Immature natural killer cell (primary cell): ENCODE measurements at regions not wholly inside any gene's neighbourhood (a gene's known extent, or its start where the extent isn't known, plus 50 kb on each side); places are given as distances from the start of the nearest gene placed in this dataset.

Experiments used
- DNase-seq, 3 donors: peaks; one replicate each; pipeline ENCODE4 v3.0.0; 2022; ENCODE audit warnings: mixed read lengths in 1 of 3
- H3K27ac Mint-ChIP-seq, 6 donors: one replicate each; pipeline ENCODE4 v1.8.0; 2020; ENCODE audit warnings: mixed read lengths in 6 of 6, mild to moderate bottlenecking in 5 of 6, inconsistent platforms in 4 of 6, moderate library complexity in 3 of 6
- H3K27me3 Mint-ChIP-seq, 3 donors: one replicate each; pipeline ENCODE4 v1.8.0; 2020 to 2021; ENCODE audit warnings: low read depth in 3 of 3, mild to moderate bottlenecking in 3 of 3, mixed read lengths in 3 of 3, moderate library complexity in 3 of 3, inconsistent platforms in 1 of 3
- H3K36me3 Mint-ChIP-seq, 3 donors: one replicate each; pipeline ENCODE4 v1.8.0; 2020; ENCODE audit warnings: mixed read lengths in 3 of 3, inconsistent platforms in 2 of 3, mild to moderate bottlenecking in 2 of 3
- H3K4me1 Mint-ChIP-seq, 2 donors: one replicate each; pipeline ENCODE4 v1.8.0; 2020; ENCODE audit warnings: inconsistent platforms in 2 of 2, mild to moderate bottlenecking in 2 of 2, mixed read lengths in 2 of 2, moderate library complexity in 1 of 2
- H3K4me3 Mint-ChIP-seq, 5 donors: one replicate each; pipeline ENCODE4 v1.8.0; 2020; ENCODE audit warnings: mild to moderate bottlenecking in 5 of 5, mixed read lengths in 5 of 5, inconsistent platforms in 3 of 5, moderate library complexity in 3 of 5
- H3K9me3 Mint-ChIP-seq, 6 donors: one replicate each; pipeline ENCODE4 v1.8.0; 2020; ENCODE audit warnings: mild to moderate bottlenecking in 6 of 6, mixed read lengths in 6 of 6, inconsistent platforms in 4 of 6, moderate library complexity in 3 of 6

- H3K9me3 Mint-ChIP-seq, result no peaks in the 10 kb centered on the region
- H3K36me3 Mint-ChIP-seq, result peaks cover 0 to 4% (median 0%) of the 10 kb centered on the region in 3 donors
- peak overlapping the region in 1 of 5 donors; percentile 9 for H3K4me3 Mint-ChIP-seq
- H3K27me3 Mint-ChIP-seq, result peaks cover 4 to 12% (median 8%) of the 10 kb centered on the region in 3 donors
- DNase-seq, result no peak
- no peak overlapping the region for H3K27ac Mint-ChIP-seq
- peaks cover 33 to 37% of the 10 kb centered on the region in 2 donors for H3K4me1 Mint-ChIP-seq
These were observed 200.4 kb downstream of the MREG start for GRCh38 chr2:215812966-215813365.

- H3K4me1 Mint-ChIP-seq, result peaks cover 33 to 37% of the 10 kb centered on the region in 2 donors
- peak overlapping the region; percentile 22 to 75 (median 56) for H3K27ac Mint-ChIP-seq
- DNase-seq, result peak; percentile 45 to 53 (median 45)
- no peaks in the 10 kb centered on the region for H3K9me3 Mint-ChIP-seq
- H3K4me3 Mint-ChIP-seq, result peak overlapping the region; percentile 78 to 88 (median 79)
- H3K27me3 Mint-ChIP-seq, result peaks cover 4 to 12% (median 8%) of the 10 kb centered on the region in 3 donors
- no peaks in the 10 kb centered on the region for H3K36me3 Mint-ChIP-seq
These were observed 201.7 kb downstream of the MREG start for GRCh38 chr2:215811409-215812345.

- Mint-ChIP-seq H3K4me1 (peaks cover 33 to 37% of the 10 kb centered on the region in 2 donors), H3K36me3 (no peaks in the 10 kb centered on the region), H3K27me3 (peaks cover 4 to 12% (median 10%) of the 10 kb centered on the region in 3 donors), H3K27ac (peak overlapping the region; percentile 22 to 75 (median 58)), H3K9me3 (no peaks in the 10 kb centered on the region), H3K4me3 (peak overlapping the region; percentile 78 to 88 (median 79))
- DNase-seq, result no peak
These were observed 202.3 kb downstream of the MREG start for GRCh38 chr2:215811003-215811402.

GRCh38 chr2:215808996-215809395, 204.4 kb downstream of the MREG start:
- Mint-ChIP-seq H3K4me1 (peaks cover 33 to 37% of the 10 kb centered on the region in 2 donors), H3K9me3 (no peaks in the 10 kb centered on the region), H3K27me3 (peaks cover 4 to 14% (median 12%) of the 10 kb centered on the region in 3 donors), H3K36me3 (no peaks in the 10 kb centered on the region), H3K27ac (no peak overlapping the region), H3K4me3 (no peak overlapping the region)
- no peak for DNase-seq

- H3K9me3 Mint-ChIP-seq, result no peaks in the 10 kb centered on the region
- H3K27me3 Mint-ChIP-seq, result peaks cover 4 to 12% (median 10%) of the 10 kb centered on the region in 3 donors
- no peak for DNase-seq
- no peak overlapping the region for H3K27ac Mint-ChIP-seq
- H3K36me3 Mint-ChIP-seq, result no peaks in the 10 kb centered on the region
- H3K4me1 Mint-ChIP-seq, result peaks cover 33 to 36% of the 10 kb centered on the region in 2 donors
- no peak overlapping the region for H3K4me3 Mint-ChIP-seq
These were observed 205.2 kb downstream of the MREG start for GRCh38 chr2:215808194-215808593.

- no peak for DNase-seq
- Mint-ChIP-seq H3K9me3 (no peaks in the 10 kb centered on the region), H3K4me3 (no peak overlapping the region), H3K36me3 (no peaks in the 10 kb centered on the region), H3K27ac (no peak overlapping the region), H3K4me1 (peaks cover 7 to 9% of the 10 kb centered on the region in 2 donors), H3K27me3 (peaks cover 0 to 14% (median 2%) of the 10 kb centered on the region in 3 donors)
These were observed 207.9 kb downstream of the MREG start for GRCh38 chr2:215805493-215805892.

GRCh38 chr2:215803150-215803549, 210.2 kb downstream of the MREG start:
- no peak for DNase-seq
- Mint-ChIP-seq H3K4me3 (no peak overlapping the region), H3K4me1 (no peaks in the 10 kb centered on the region), H3K27me3 (peaks cover 0 to 14% (median 2%) of the 10 kb centered on the region in 3 donors), H3K27ac (no peak overlapping the region), H3K36me3 (no peaks in the 10 kb centered on the region), H3K9me3 (no peaks in the 10 kb centered on the region)

- H3K9me3 Mint-ChIP-seq, result no peaks in the 10 kb centered on the region
- no peak overlapping the region for H3K27ac Mint-ChIP-seq
- H3K36me3 Mint-ChIP-seq, result no peaks in the 10 kb centered on the region
- no peak for DNase-seq
- H3K27me3 Mint-ChIP-seq, result peaks cover 2 to 12% (median 2%) of the 10 kb centered on the region in 3 donors
- H3K4me3 Mint-ChIP-seq, result no peak overlapping the region
- H3K4me1 Mint-ChIP-seq, result peaks cover 14 to 19% of the 10 kb centered on the region in 2 donors
These were observed 214.2 kb downstream of the MREG start for GRCh38 chr2:215799194-215799593.

- H3K27me3 Mint-ChIP-seq, result peaks cover 2 to 11% (median 2%) of the 10 kb centered on the region in 3 donors
- peaks cover 28 to 34% of the 10 kb centered on the region in 2 donors for H3K4me1 Mint-ChIP-seq
- no peaks in the 10 kb centered on the region for H3K36me3 Mint-ChIP-seq
- no peaks in the 10 kb centered on the region for H3K9me3 Mint-ChIP-seq
- H3K27ac Mint-ChIP-seq, result no peak overlapping the region
- no peak overlapping the region for H3K4me3 Mint-ChIP-seq
- DNase-seq, result no peak
These were observed 215.7 kb downstream of the MREG start for GRCh38 chr2:215797676-215798075.

- Mint-ChIP-seq H3K4me3 (no peak overlapping the region), H3K27me3 (peaks cover 2 to 7% (median 2%) of the 10 kb centered on the region in 3 donors), H3K27ac (no peak overlapping the region), H3K36me3 (no peaks in the 10 kb centered on the region), H3K4me1 (peaks cover 28 to 37% of the 10 kb centered on the region in 2 donors), H3K9me3 (no peaks in the 10 kb centered on the region)
- DNase-seq, result no peak
These were observed 217.1 kb downstream of the MREG start for GRCh38 chr2:215796140-215796855.

- H3K4me3 Mint-ChIP-seq, result no peak overlapping the region
- DNase-seq, result no peak
- H3K36me3 Mint-ChIP-seq, result no peaks in the 10 kb centered on the region
- H3K27ac Mint-ChIP-seq, result peak overlapping the region in 1 of 6 donors; percentile 21
- H3K4me1 Mint-ChIP-seq, result peaks cover 28 to 37% of the 10 kb centered on the region in 2 donors
- no peaks in the 10 kb centered on the region for H3K9me3 Mint-ChIP-seq
- peaks cover 0 to 7% (median 2%) of the 10 kb centered on the region in 3 donors for H3K27me3 Mint-ChIP-seq
These were observed 218.4 kb downstream of the MREG start for GRCh38 chr2:215794829-215795546.

GRCh38 chr2:215793747-215794595, 219.4 kb downstream of the MREG start:
- no peaks in the 10 kb centered on the region for H3K9me3 Mint-ChIP-seq
- no peaks in the 10 kb centered on the region for H3K36me3 Mint-ChIP-seq
- peaks cover 0 to 4% (median 2%) of the 10 kb centered on the region in 3 donors for H3K27me3 Mint-ChIP-seq
- peak overlapping the region; percentile 9 to 39 (median 34) for H3K4me3 Mint-ChIP-seq
- DNase-seq, result peak in 1 of 3 donors; percentile 7
- H3K27ac Mint-ChIP-seq, result peak overlapping the region; percentile 16 to 85 (median 44)
- H3K4me1 Mint-ChIP-seq, result peaks cover 28 to 37% of the 10 kb centered on the region in 2 donors
